Endothelial cell of umbilical vein (primary cell): ENCODE measurements at regions not wholly inside any gene's neighbourhood (a gene's known extent, or its start where the extent isn't known, plus 50 kb on each side); places are given as distances from the start of the nearest gene placed in this dataset.

ENCODE experiments used
- BruUV-seq: library from RNA; stranded (reverse); fragments of 400-500 nt; replicated peaks from 2 replicates; lab custom pipeline; 2021; lab: Mats Ljungman, UMichigan
- CTCF ChIA-PET: fragments of 300-600, 350-600 bp; sonication (Branson Sonifier 250); formaldehyde crosslinking; loops from one replicate; lab custom pipeline; 2021; ENCODE audit warnings: antibody characterized with exemption, inconsistent platforms; lab: Charles Lee
- POLR2A ChIA-PET: fragments of 300-600, 350-600 bp; sonication (Branson Sonifier 250); formaldehyde crosslinking; loops from one replicate; lab custom pipeline; 2021; ENCODE audit warnings: antibody characterized with exemption, inconsistent platforms; lab: Charles Lee
- DNase-seq: peaks from one replicate; pipeline ENCODE4 v3.0.0-alpha.2; 2011; ENCODE audit warnings: low read depth, low spot score
- FAIRE-seq: peaks from 2 replicates; lab custom pipeline; 2011; peaks lifted over from hg19 to GRCh38; lab: Jason Lieb, UNC
- H2AFZ ChIP-seq: 2 replicates; pipeline ENCODE4 v1.6.0; 2012; ENCODE audit warnings: low read depth, low read length, control low read depth, inconsistent platforms
- H3K27ac ChIP-seq: 2 replicates; pipeline ENCODE4 v1.5.1; 2011; ENCODE audit warnings: low read depth, mild to moderate bottlenecking, control low read depth, low read length, moderate library complexity; ENCODE audit not compliant: insufficient read depth
- H3K27me3 ChIP-seq, 2 experiments: 2 replicates each; pipeline versions ENCODE4 v1.6.0 to v1.6.1; 2011; ENCODE audit warnings: low read length in 2 of 2, mixed read lengths in 1 of 2; ENCODE audit not compliant: control insufficient read depth in 2 of 2, insufficient read depth in 2 of 2
- H3K36me3 ChIP-seq, 2 experiments: 2 replicates in 1 of 2; 3 replicates in 1 of 2; pipeline ENCODE4 v1.5.1; 2011; ENCODE audit warnings: low read length in 2 of 2, mild to moderate bottlenecking in 1 of 2, moderate library complexity in 1 of 2; ENCODE audit not compliant: control insufficient read depth in 2 of 2, insufficient read depth in 2 of 2; ENCODE audit errors: extremely low read depth in 1 of 2
- H3K4me1 ChIP-seq: 3 replicates; pipeline ENCODE4 v1.5.1; 2011; ENCODE audit warnings: mild to moderate bottlenecking, low read length; ENCODE audit not compliant: control insufficient read depth, insufficient read depth; ENCODE audit errors: extremely low read depth
- H3K4me2 ChIP-seq: 2 replicates; pipeline ENCODE4 v1.6.1; 2011; ENCODE audit warnings: low read length, control low read depth, mixed read lengths; ENCODE audit not compliant: insufficient read depth
- H3K4me3 ChIP-seq, 3 experiments: fragments of 200-600 bp in 1 of 3; sonication (generic), shearing (Covaris generic) in 1 of 3; replicated peaks in 1 of 3; 2 replicates each; pipeline ENCODE4 v1.5.1; 2011 to 2016; ENCODE audit warnings: control low read depth in 3 of 3, low read length in 3 of 3, mild to moderate bottlenecking in 2 of 3, inconsistent platforms in 1 of 3, low read depth in 1 of 3, moderate library complexity in 1 of 3; ENCODE audit not compliant: insufficient read depth in 1 of 3
- H3K79me2 ChIP-seq: 2 replicates; pipeline ENCODE4 v1.6.0; 2012; ENCODE audit warnings: low read length, inconsistent platforms; ENCODE audit not compliant: control insufficient read depth, insufficient read depth
- H3K9ac ChIP-seq: replicated peaks from 2 replicates; pipeline ENCODE3; 2011; ENCODE audit warnings: low read length, control low read depth; ENCODE audit not compliant: insufficient read depth; ENCODE audit errors: extremely low read depth
- H3K9me1 ChIP-seq: replicated peaks from 3 replicates; pipeline ENCODE4 v1.6.0; 2011; ENCODE audit warnings: mild to moderate bottlenecking, low read length; ENCODE audit not compliant: control insufficient read depth, insufficient read depth; ENCODE audit errors: extremely low read depth
- H3K9me3 ChIP-seq: replicated peaks from 2 replicates; pipeline ENCODE4 v1.5.1; 2012; ENCODE audit warnings: low read length, inconsistent platforms; ENCODE audit not compliant: control insufficient read depth, insufficient read depth
- H4K20me1 ChIP-seq: replicated peaks from 2 replicates; pipeline ENCODE3; 2011; ENCODE audit warnings: mild to moderate bottlenecking, low read length; ENCODE audit not compliant: control insufficient read depth, insufficient read depth; ENCODE audit errors: extremely low read depth
- EZH2 ChIP-seq: IDR thresholded peaks from 2 replicates; pipeline ENCODE4 v1.6.1; 2012; ENCODE audit warnings: borderline replicate concordance, low read depth, mild to moderate bottlenecking, moderate library complexity, low read length, inconsistent platforms; ENCODE audit not compliant: severe bottlenecking
- FOS ChIP-seq: IDR thresholded peaks from 2 replicates; pipeline ENCODE4 v1.6.1; 2011; ENCODE audit warnings: mild to moderate bottlenecking, low read length, moderate library complexity, borderline replicate concordance; ENCODE audit not compliant: insufficient read depth
- GATA2 ChIP-seq: IDR thresholded peaks from 2 replicates; pipeline ENCODE4 v1.7.0; 2011; ENCODE audit warnings: low read depth, mild to moderate bottlenecking, moderate library complexity, mixed read lengths, low read length; ENCODE audit not compliant: insufficient read length, insufficient read depth
- JUN ChIP-seq: IDR thresholded peaks from 2 replicates; pipeline ENCODE4 v1.6.1; 2011; ENCODE audit warnings: borderline replicate concordance, low read depth; ENCODE audit not compliant: insufficient read length, insufficient read depth
- MYC ChIP-seq: IDR thresholded peaks from one replicate; pipeline ENCODE4 v1.6.1; 2011; ENCODE audit warnings: mild to moderate bottlenecking, low read depth, low read length
- POLR2A ChIP-seq: IDR thresholded peaks from 2 replicates; pipeline ENCODE4 v1.6.1; 2012; ENCODE audit warnings: low read depth, mild to moderate bottlenecking, control low read depth, low read length
- POLR2AphosphoS5 ChIP-seq: IDR thresholded peaks from 2 replicates; pipeline ENCODE4 v1.6.1; 2012; ENCODE audit warnings: low read depth, mild to moderate bottlenecking, control low read depth, low read length, moderate library complexity; ENCODE audit not compliant: insufficient read depth
- dilution Hi-C: fragments of 300-500 bp; cut with MboI; formaldehyde crosslinking; loops from one replicate; pipeline ENCODE4 v1.15.0; 2019; ENCODE audit warnings: low sequenced_read_pairs; ENCODE audit not compliant: extremely low pct_ligation_motif_present
- intact Hi-C: fragments of 100-400 bp; cut with micrococcal nuclease; formaldehyde crosslinking; loops from one replicate; pipeline ENCODE4 v1.10.0; 2022
- TF ChIP-seq, protein P1 (sequence below): IDR thresholded peaks from 2 replicates; pipeline ENCODE4 v1.6.1; 2011; ENCODE audit not compliant: insufficient read depth, insufficient read length
- TF ChIP-seq, protein P2 (sequence below), 2 donors: IDR thresholded peaks; 1 replicate in 1 of 2; 2 replicates in 1 of 2; pipeline ENCODE4 v1.5.1; 2011; ENCODE audit warnings: low read length in 2 of 2, mild to moderate bottlenecking in 2 of 2, moderate library complexity in 2 of 2, control low read depth in 1 of 2, inconsistent platforms in 1 of 2, low read depth in 1 of 2; ENCODE audit not compliant: insufficient read depth in 1 of 2; ENCODE audit errors: extremely low read depth in 1 of 2

DNA sequence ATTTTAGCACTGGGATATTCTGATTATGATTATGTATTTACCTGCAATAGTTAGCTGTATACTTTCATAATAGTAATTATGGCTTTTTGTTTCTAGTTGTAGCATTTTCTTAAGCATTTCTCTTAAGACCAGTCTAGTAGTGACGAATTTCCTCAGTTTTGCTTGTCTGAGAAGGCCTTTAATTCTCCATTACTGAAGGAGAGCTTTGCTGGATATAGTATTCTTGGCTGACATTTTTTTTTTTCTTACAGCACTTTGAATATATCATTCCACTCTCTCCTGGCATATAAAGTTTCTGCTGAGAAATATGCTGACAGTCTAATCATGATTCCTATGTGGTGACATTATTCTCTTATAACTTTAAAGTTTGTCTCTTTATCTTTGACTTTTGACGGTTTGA, 181.1 kb upstream of the DMRTA1 start:
- CTCF ChIA-PET = no interaction called here
- TF ChIP-seq FOS (no peak), GATA2 (no peak), POLR2AphosphoS5 (no peak), POLR2A (no peak), EZH2 (no peak), MYC (no peak), JUN (no peak)
- TF ChIP-seq, protein P1, sequence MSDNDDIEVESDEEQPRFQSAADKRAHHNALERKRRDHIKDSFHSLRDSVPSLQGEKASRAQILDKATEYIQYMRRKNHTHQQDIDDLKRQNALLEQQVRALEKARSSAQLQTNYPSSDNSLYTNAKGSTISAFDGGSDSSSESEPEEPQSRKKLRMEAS = no peak
- TF ChIP-seq, protein P2, sequence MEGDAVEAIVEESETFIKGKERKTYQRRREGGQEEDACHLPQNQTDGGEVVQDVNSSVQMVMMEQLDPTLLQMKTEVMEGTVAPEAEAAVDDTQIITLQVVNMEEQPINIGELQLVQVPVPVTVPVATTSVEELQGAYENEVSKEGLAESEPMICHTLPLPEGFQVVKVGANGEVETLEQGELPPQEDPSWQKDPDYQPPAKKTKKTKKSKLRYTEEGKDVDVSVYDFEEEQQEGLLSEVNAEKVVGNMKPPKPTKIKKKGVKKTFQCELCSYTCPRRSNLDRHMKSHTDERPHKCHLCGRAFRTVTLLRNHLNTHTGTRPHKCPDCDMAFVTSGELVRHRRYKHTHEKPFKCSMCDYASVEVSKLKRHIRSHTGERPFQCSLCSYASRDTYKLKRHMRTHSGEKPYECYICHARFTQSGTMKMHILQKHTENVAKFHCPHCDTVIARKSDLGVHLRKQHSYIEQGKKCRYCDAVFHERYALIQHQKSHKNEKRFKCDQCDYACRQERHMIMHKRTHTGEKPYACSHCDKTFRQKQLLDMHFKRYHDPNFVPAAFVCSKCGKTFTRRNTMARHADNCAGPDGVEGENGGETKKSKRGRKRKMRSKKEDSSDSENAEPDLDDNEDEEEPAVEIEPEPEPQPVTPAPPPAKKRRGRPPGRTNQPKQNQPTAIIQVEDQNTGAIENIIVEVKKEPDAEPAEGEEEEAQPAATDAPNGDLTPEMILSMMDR (IDR thresholded peaks at IDR 0.05; ENCODE audit: extremely low read depth in 1 of 2, insufficient read depth in 1 of 2, low read depth in 1 of 2, low read length in 2 of 2) = no peak
- Histone ChIP-seq H3K9me1 (no peaks in the 10 kb centered on the region), H3K27me3 (peaks cover 2 to 19% of the 10 kb centered on the region in 2 experiments), H4K20me1 (no peaks in the 10 kb centered on the region), H3K4me2 (no peak overlapping the region), H2AFZ (no peak overlapping the region), H3K4me1 (no peaks in the 10 kb centered on the region), H3K36me3 (no peaks in the 10 kb centered on the region), H3K79me2 (no peaks in the 10 kb centered on the region), H3K9ac (no peak overlapping the region), H3K4me3 (no peak overlapping the region), H3K27ac (no peak overlapping the region), H3K9me3 (no peaks in the 10 kb centered on the region)
- BruUV-seq = no TSS peak
- DNase-seq = no peak
- dilution Hi-C loops (no loop called here), intact Hi-C loops (no loop called here)
- POLR2A ChIA-PET = no interaction called here
- no peak for FAIRE-seq
